OCI-LY7 (cell line): ENCODE measurements at regions not wholly inside any gene's neighbourhood (a gene's known extent, or its start where the extent isn't known, plus 50 kb on each side); places are given as distances from the start of the nearest gene placed in this dataset.
"Not testable (repeated sequence)": the region's sequence is repeated elsewhere in the genome, so short reads cannot be mapped to it uniquely, and the experiment has no call there.

ENCODE experiments used
- BruUV-seq: library from RNA; stranded (reverse); fragments of 400-500 nt; replicated peaks from 2 replicates; lab custom pipeline; 2021; lab: Mats Ljungman, UMichigan
- CTCF ChIA-PET: fragments of 300-600 bp; sonication (Branson Sonifier 250); formaldehyde crosslinking; loops from one replicate; lab custom pipeline; 2022; ENCODE audit warnings: antibody characterized with exemption; ENCODE audit not compliant: unreplicated experiment; lab: Charles Lee
- POLR2A ChIA-PET: fragments of 300-600 bp; sonication (Branson Sonifier 250); formaldehyde crosslinking; loops from one replicate; lab custom pipeline; 2022; ENCODE audit warnings: antibody characterized with exemption; lab: Charles Lee
- DNase-seq: peaks from one replicate; pipeline ENCODE4 v3.0.0-alpha.2; 2015; ENCODE audit warnings: low spot score
- H2AFZ ChIP-seq: fragments of 200-600 bp; sonication (generic), shearing (Covaris generic); 2 replicates; pipeline ENCODE4 v1.6.1; 2014; ENCODE audit warnings: mild to moderate bottlenecking, antibody characterized with exemption, low read length, moderate library complexity
- H3K27ac ChIP-seq: fragments of 200-600 bp; sonication (generic); 2 replicates; pipeline ENCODE4 v1.5.1; 2014; ENCODE audit warnings: mixed run types, low read depth, mild to moderate bottlenecking, moderate library complexity, low read length, inconsistent platforms; ENCODE audit not compliant: poor library complexity, severe bottlenecking
- H3K36me3 ChIP-seq: fragments of 200-600 bp; sonication (generic); 2 replicates; pipeline ENCODE4 v1.6.1; 2014; ENCODE audit warnings: mild to moderate bottlenecking, antibody characterized with exemption, low read length, moderate library complexity, mixed read lengths; ENCODE audit not compliant: insufficient read depth
- H3K4me1 ChIP-seq: fragments of 200-600 bp; sonication (generic); 2 replicates; pipeline ENCODE4 v1.5.1; 2014; ENCODE audit warnings: mild to moderate bottlenecking, low read length; ENCODE audit not compliant: insufficient read depth, poor library complexity, severe bottlenecking
- H3K4me2 ChIP-seq: fragments of 200-600 bp; sonication (generic); 2 replicates; pipeline ENCODE4 v1.6.1; 2014; ENCODE audit warnings: mild to moderate bottlenecking, low read length
- H3K4me3 ChIP-seq: fragments of 200-600 bp; sonication (generic); 2 replicates; pipeline ENCODE4 v1.5.1; 2014; ENCODE audit warnings: mild to moderate bottlenecking, low read depth, low read length; ENCODE audit not compliant: poor library complexity, severe bottlenecking
- H3K79me2 ChIP-seq: fragments of 200-600 bp; sonication (generic); 2 replicates; pipeline ENCODE4 v1.6.1; 2016; ENCODE audit warnings: low read depth, mild to moderate bottlenecking, low read length, moderate library complexity, mixed read lengths; ENCODE audit not compliant: insufficient read depth
- H3K9me2 ChIP-seq: fragments of 200-600 bp; sonication (generic); 2 replicates; pipeline ENCODE4 v1.6.1; 2016; ENCODE audit warnings: mild to moderate bottlenecking, low read length, mixed read lengths; ENCODE audit not compliant: insufficient read depth
- H3K9me3 ChIP-seq: fragments of 200-600 bp; sonication (generic); 2 replicates; pipeline ENCODE4 v1.6.1; 2014; ENCODE audit warnings: mild to moderate bottlenecking, mixed run types, low read length, mixed read lengths
- H4K20me1 ChIP-seq: fragments of 200-600 bp; sonication (generic); 2 replicates; pipeline ENCODE4 v1.6.1; 2014; ENCODE audit warnings: mild to moderate bottlenecking, antibody characterized with exemption, low read length, moderate library complexity, mixed read lengths; ENCODE audit not compliant: insufficient read depth
- EZH2phosphoT487 ChIP-seq: fragments of 200-600 bp; sonication (generic); IDR thresholded peaks from 2 replicates; pipeline ENCODE4 v1.6.1; 2018; ENCODE audit warnings: low read depth, borderline replicate concordance, mild to moderate bottlenecking, mixed run types, antibody characterized with exemption, low read length, moderate library complexity, mixed read lengths
- intact Hi-C: fragments of 100-400 bp; cut with micrococcal nuclease; formaldehyde crosslinking; loops from one replicate; pipeline ENCODE4 v1.10.0; 2022; ENCODE audit not compliant: unreplicated experiment
- TF ChIP-seq, protein P1 (sequence below): fragments of 200-600 bp; sonication (generic); conservative IDR thresholded peaks from 2 replicates; pipeline ENCODE4 v1.5.1; 2014; ENCODE audit warnings: mild to moderate bottlenecking, antibody characterized with exemption, low read length, moderate library complexity, mixed read lengths

DNA sequence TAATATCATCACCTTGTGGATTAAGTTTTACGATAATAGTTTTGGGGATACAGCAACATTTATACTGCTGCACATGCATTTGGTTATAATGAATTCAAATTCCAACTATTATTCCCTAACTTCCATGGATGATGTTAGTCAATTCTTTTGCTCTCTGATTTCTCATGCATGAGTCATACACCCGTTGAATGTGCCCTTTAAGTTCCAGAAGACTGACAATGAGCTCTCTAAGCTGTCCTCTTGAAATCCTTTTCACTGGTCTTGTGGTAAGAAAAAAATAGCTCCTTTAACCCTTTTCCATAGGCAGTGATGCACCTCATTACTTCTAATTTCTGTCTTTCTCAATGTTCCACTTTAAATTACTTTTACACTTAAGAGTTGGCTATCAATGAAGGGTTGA lies 1095.2 kb upstream of the POU3F4 start:
- H3K4me3 ChIP-seq = no peak overlapping the region
- no peak overlapping the region for H2AFZ ChIP-seq
- H3K4me1 ChIP-seq = no peaks in the 10 kb centered on the region
- H4K20me1 ChIP-seq = no peaks in the 10 kb centered on the region
- no peak overlapping the region for H3K27ac ChIP-seq
- intact Hi-C loops = no loop called here
- CTCF ChIA-PET = no interaction called here
- no peak for DNase-seq
- POLR2A ChIA-PET = no interaction called here
- H3K36me3 ChIP-seq = no peaks in the 10 kb centered on the region
- TF ChIP-seq, protein P1, sequence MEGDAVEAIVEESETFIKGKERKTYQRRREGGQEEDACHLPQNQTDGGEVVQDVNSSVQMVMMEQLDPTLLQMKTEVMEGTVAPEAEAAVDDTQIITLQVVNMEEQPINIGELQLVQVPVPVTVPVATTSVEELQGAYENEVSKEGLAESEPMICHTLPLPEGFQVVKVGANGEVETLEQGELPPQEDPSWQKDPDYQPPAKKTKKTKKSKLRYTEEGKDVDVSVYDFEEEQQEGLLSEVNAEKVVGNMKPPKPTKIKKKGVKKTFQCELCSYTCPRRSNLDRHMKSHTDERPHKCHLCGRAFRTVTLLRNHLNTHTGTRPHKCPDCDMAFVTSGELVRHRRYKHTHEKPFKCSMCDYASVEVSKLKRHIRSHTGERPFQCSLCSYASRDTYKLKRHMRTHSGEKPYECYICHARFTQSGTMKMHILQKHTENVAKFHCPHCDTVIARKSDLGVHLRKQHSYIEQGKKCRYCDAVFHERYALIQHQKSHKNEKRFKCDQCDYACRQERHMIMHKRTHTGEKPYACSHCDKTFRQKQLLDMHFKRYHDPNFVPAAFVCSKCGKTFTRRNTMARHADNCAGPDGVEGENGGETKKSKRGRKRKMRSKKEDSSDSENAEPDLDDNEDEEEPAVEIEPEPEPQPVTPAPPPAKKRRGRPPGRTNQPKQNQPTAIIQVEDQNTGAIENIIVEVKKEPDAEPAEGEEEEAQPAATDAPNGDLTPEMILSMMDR = no peak
- TF ChIP-seq EZH2phosphoT487 = no peak
- H3K9me3 ChIP-seq = no peaks in the 10 kb centered on the region
- H3K9me2 ChIP-seq = no peaks in the 10 kb centered on the region
- BruUV-seq = no TSS peak
- H3K4me2 ChIP-seq = no peak overlapping the region
- no peaks in the 10 kb centered on the region for H3K79me2 ChIP-seq

DNA sequence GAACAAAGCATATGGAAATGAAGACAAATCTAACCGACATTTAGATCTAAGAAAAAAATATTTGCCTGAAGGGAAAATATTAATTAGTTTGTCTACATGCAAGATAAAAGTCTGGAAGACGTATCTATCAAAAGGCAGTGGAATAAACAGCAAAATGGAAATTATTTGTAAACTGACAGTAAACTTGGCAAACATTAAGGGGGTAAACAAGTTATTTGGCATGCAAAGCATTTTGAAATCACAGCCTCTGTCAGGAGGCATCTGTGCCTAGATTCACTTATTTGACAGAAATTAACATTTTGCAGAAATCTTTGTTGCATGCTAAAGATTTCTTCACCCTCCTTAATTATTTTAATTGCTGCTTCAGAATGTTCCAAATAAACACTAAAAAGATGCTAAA lies 1065.8 kb upstream of the POU3F4 start:
- DNase-seq = no peak
- Histone ChIP-seq H2AFZ (no peak overlapping the region), H3K9me2 (no peaks in the 10 kb centered on the region), H3K4me2 (no peak overlapping the region), H3K36me3 (no peaks in the 10 kb centered on the region), H3K4me1 (no peaks in the 10 kb centered on the region), H3K9me3 (no peaks in the 10 kb centered on the region), H3K4me3 (no peak overlapping the region), H3K27ac (no peak overlapping the region), H3K79me2 (no peaks in the 10 kb centered on the region), H4K20me1 (no peaks in the 10 kb centered on the region)
- ChIA-PET CTCF (no interaction called here), POLR2A (no interaction called here)
- TF ChIP-seq, protein P1 = no peak
- TF ChIP-seq EZH2phosphoT487 = no peak
- no TSS peak for BruUV-seq
- intact Hi-C loops = no loop called here

DNA sequence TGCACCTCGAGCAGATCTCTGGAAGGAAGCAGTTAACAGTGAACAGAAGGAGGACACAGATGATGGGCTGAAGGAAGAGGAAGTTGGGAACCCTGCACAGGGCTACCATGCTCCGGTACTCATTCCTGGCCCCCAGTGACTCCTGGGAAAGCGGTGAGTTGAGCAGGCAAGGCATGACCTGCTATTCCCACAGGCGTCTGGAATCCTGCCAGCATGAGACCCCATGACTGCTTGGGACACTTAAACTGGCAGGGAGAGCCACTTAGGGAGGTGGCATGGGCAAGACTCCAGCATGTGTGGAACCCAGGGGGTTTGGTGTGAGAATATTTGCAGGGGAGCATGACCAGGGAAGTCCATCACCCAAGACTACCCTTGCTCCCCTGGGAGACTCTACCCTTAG lies 1056.4 kb upstream of the POU3F4 start:
- H3K36me3 ChIP-seq = no peaks in the 10 kb centered on the region
- no peaks in the 10 kb centered on the region for H4K20me1 ChIP-seq
- DNase-seq = no peak
- no peak overlapping the region for H2AFZ ChIP-seq
- H3K4me2 ChIP-seq = no peak overlapping the region
- H3K9me3 ChIP-seq = no peaks in the 10 kb centered on the region
- TF ChIP-seq, protein P1 = no peak
- TF ChIP-seq EZH2phosphoT487 = no peak
- ChIA-PET POLR2A (no interaction called here), CTCF (no interaction called here)
- H3K79me2 ChIP-seq = no peaks in the 10 kb centered on the region
- H3K4me1 ChIP-seq = no peaks in the 10 kb centered on the region
- no peak overlapping the region for H3K27ac ChIP-seq
- intact Hi-C loops = no loop called here
- H3K9me2 ChIP-seq = no peaks in the 10 kb centered on the region
- BruUV-seq = no TSS peak
- no peak overlapping the region for H3K4me3 ChIP-seq

DNA sequence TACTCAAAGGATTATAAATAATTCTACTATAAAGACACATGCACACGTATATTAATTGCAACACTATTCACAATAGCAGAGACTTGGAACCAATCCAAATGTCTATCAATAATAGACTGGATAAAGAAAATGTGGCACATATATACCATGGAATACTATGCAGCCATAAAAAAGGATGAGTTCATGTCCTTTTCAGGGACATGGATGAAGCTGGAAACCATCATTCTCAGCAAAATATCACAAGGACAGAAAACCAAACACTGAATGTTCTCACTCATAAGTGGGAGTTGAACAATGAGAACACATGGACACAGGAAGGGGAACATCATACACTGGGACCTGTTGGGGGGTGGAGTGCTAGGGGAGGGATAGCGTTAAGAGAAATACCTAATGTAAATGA lies 1052.2 kb upstream of the POU3F4 start:
- H3K27ac ChIP-seq, DNase-seq, H3K4me3 ChIP-seq, H3K36me3 ChIP-seq, H4K20me1 ChIP-seq, CTCF ChIA-PET, H3K79me2 ChIP-seq, BruUV-seq, H3K9me2 ChIP-seq, POLR2A ChIA-PET, H3K4me2 ChIP-seq, H2AFZ ChIP-seq, H3K9me3 ChIP-seq, H3K4me1 ChIP-seq, intact Hi-C loops: not testable (repeated sequence)
